ENCODE measurements at regions not wholly inside any gene's neighbourhood (a gene's known extent, or its start where the extent isn't known, plus 50 kb on each side); places are given as distances from the start of the nearest gene placed in this dataset.

DNA sequence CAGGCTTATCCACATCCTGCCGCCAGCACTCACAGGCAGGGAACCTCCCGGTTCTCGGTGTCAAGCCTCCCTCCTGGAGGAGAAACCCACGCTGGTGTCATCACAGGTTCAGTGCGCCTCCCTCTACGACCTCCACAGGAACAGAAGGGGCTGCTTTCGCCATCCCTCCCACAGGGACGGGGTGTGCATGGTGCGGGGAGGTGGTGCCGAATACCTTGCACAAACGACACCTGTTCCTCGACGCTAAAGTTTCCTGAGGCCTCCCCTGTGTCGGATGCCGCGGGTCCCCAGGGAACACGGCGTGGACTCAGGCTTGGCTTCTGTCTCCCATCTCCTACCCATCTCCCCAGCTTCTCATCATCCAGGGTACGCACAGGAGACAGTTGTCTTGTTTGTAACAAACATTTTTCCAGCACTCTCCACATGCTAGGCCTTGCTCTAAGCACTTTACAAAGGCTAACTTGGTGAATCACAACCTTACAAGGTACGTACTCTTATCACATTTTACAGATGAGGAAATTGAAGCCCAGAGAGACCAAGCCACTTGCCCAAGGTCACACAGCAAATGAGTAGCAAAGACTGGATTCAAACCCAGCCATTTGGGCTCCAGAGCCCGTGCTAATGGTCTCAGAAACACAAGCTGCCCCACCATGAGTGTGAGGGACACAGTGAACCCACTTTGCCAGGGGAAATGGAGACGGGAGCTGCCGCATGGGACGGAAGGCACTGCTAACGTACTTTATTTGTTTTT is 271.6 kb downstream of the C16orf95 start:
- no peak for TF ChIP-seq POLR2AphosphoS5 (IDR thresholded peaks at IDR 0.05; ENCODE audit: low read depth, low read length)
- TF ChIP-seq SIN3A (IDR thresholded peaks at IDR 0.05; ENCODE audit: borderline replicate concordance, insufficient read depth, low read length): no peak
- no peak for TF ChIP-seq FOXP2 (optimal IDR thresholded peaks at IDR 0.05; ENCODE audit: borderline replicate concordance, extremely low read depth, extremely low read length, insufficient read depth)
- TF ChIP-seq, protein P1, sequence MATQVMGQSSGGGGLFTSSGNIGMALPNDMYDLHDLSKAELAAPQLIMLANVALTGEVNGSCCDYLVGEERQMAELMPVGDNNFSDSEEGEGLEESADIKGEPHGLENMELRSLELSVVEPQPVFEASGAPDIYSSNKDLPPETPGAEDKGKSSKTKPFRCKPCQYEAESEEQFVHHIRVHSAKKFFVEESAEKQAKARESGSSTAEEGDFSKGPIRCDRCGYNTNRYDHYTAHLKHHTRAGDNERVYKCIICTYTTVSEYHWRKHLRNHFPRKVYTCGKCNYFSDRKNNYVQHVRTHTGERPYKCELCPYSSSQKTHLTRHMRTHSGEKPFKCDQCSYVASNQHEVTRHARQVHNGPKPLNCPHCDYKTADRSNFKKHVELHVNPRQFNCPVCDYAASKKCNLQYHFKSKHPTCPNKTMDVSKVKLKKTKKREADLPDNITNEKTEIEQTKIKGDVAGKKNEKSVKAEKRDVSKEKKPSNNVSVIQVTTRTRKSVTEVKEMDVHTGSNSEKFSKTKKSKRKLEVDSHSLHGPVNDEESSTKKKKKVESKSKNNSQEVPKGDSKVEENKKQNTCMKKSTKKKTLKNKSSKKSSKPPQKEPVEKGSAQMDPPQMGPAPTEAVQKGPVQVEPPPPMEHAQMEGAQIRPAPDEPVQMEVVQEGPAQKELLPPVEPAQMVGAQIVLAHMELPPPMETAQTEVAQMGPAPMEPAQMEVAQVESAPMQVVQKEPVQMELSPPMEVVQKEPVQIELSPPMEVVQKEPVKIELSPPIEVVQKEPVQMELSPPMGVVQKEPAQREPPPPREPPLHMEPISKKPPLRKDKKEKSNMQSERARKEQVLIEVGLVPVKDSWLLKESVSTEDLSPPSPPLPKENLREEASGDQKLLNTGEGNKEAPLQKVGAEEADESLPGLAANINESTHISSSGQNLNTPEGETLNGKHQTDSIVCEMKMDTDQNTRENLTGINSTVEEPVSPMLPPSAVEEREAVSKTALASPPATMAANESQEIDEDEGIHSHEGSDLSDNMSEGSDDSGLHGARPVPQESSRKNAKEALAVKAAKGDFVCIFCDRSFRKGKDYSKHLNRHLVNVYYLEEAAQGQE (IDR thresholded peaks at IDR 0.05; ENCODE audit: insufficient read depth in 1 of 2, low read depth in 2 of 2, low read length in 2 of 2): no peak
- no peak for TF ChIP-seq TAF1 (IDR thresholded peaks at IDR 0.05; ENCODE audit: borderline replicate concordance, insufficient read depth, low read length)

DNA sequence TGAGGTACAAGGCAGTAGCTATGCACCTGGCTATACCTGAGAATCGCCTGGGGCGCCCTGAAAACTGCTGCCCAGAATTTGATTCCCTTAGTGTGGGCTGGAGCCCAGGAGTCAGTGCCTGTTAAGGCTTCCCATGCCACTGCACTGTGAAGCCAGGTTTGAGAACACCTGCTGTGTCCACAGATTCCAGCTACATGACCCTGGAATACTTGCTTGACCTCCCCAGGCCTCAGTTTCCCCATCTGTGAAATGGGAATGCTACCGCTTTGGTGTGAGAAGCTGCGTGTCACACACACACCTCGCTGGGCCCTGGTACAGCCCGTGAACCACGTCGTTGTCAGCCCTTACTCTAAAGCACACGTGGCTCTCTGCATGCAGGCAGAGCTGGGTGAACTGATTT is 271.0 kb downstream of the C16orf95 start:
- no peak for TF ChIP-seq TAF1 (IDR thresholded peaks at IDR 0.05; ENCODE audit: borderline replicate concordance, insufficient read depth, low read length)
- no peak for TF ChIP-seq FOXP2 (optimal IDR thresholded peaks at IDR 0.05; ENCODE audit: borderline replicate concordance, extremely low read depth, extremely low read length, insufficient read depth)
- TF ChIP-seq POLR2AphosphoS5 (IDR thresholded peaks at IDR 0.05; ENCODE audit: low read depth, low read length): no peak
- TF ChIP-seq, protein P1 (IDR thresholded peaks at IDR 0.05; ENCODE audit: insufficient read depth in 1 of 2, low read depth in 2 of 2, low read length in 2 of 2): no peak
- no peak for TF ChIP-seq SIN3A (IDR thresholded peaks at IDR 0.05; ENCODE audit: borderline replicate concordance, insufficient read depth, low read length)

DNA sequence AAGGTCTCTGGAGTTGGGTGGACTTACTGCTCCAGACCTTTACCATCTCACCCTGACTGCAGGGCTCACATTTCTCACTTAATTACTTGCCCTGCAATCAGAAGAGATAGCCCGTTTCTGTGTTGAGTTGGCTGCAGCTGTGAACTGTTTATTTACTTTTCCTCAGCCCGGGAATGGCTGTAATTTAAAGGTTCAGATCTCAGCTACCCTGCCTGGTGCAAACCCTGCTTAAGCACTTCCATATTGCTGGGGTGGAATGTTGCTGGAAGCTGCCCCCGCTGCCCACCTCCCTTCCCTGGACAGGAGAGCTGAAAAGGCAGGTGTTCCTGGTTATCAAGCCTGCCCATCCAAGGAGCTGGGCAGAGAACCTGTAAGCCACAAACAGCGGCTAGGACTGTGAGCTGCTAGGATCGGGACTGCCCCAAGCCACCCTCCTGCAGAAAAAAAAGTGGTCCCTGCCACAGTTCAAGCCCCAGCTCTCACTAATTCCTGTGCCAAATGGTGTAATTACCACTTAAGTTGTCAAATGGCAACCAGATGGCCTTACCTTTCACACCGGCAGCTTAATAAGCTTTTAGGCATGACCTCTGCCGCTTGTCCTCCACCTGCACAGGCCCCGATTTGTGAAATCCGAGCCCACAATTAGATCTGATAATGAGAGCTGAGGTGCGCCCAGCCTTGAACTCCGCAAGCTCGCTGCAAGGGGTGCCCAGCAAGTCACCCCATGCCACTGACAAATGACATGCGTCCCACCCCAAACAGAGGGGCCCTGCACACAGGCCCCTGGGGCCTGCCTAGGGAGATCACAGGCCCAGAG is 269.8 kb downstream of the C16orf95 start:
- TF ChIP-seq SIN3A (IDR thresholded peaks at IDR 0.05; ENCODE audit: borderline replicate concordance, insufficient read depth, low read length): no peak
- no peak for TF ChIP-seq FOXP2 (optimal IDR thresholded peaks at IDR 0.05; ENCODE audit: borderline replicate concordance, extremely low read depth, extremely low read length, insufficient read depth)
- TF ChIP-seq POLR2AphosphoS5 (IDR thresholded peaks at IDR 0.05; ENCODE audit: low read depth, low read length): no peak
- TF ChIP-seq, protein P1 (IDR thresholded peaks at IDR 0.05; ENCODE audit: insufficient read depth in 1 of 2, low read depth in 2 of 2, low read length in 2 of 2): no peak
- no peak for TF ChIP-seq TAF1 (IDR thresholded peaks at IDR 0.05; ENCODE audit: borderline replicate concordance, insufficient read depth, low read length)

DNA sequence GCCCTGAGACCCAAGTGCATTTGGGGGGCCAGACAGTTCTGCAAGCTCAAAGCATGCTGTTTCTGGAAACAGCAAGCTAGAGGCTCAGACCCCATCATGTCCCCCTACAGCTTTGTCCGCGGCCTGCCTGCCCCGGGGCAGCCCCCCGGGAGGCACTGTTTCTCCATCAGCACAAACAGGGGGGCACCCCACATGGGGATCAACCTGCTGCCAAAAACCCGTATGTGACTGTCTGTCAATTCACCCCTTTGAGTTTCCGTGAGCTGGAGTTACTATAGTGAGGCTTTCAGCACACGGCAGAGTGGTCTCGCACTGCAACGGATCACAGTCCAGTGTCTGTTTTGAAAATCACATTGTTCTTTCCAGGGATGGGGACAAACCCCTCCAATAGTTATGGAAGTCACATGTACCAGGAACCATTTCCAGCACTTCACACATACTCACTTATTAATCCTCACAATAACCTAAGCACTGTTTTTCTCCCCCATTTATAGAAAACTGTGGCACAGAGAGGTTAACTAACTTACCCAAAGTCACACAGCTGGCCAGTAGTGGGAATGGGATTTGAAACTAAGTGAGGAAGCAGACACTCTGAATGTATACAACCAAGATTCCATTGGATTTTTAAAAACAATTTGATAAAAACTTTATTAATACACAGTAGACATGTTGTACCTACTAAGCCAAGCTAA is 269.0 kb downstream of the C16orf95 start:
- TF ChIP-seq FOXP2 (optimal IDR thresholded peaks at IDR 0.05; ENCODE audit: borderline replicate concordance, extremely low read depth, extremely low read length, insufficient read depth): no peak
- no peak for TF ChIP-seq POLR2AphosphoS5 (IDR thresholded peaks at IDR 0.05; ENCODE audit: low read depth, low read length)
- TF ChIP-seq, protein P1 (IDR thresholded peaks at IDR 0.05; ENCODE audit: insufficient read depth in 1 of 2, low read depth in 2 of 2, low read length in 2 of 2): no peak
- TF ChIP-seq TAF1 (IDR thresholded peaks at IDR 0.05; ENCODE audit: borderline replicate concordance, insufficient read depth, low read length): no peak
- no peak for TF ChIP-seq SIN3A (IDR thresholded peaks at IDR 0.05; ENCODE audit: borderline replicate concordance, insufficient read depth, low read length)
